SK-N-SH treated with all-trans-retinoic acid at 6 μM for 48 hours (cell line): ENCODE measurements at regions not wholly inside any gene's neighbourhood (a gene's known extent, or its start where the extent isn't known, plus 50 kb on each side); places are given as distances from the start of the nearest gene placed in this dataset.

Source experiments
- POU6F1 ChIP-seq: fragments of 250-450 bp; sonication (Bioruptor Pico); IDR thresholded peaks from 2 replicates; pipeline ENCODE4 v1.8.0; 2021; ENCODE audit warnings: low read depth, mild to moderate bottlenecking, moderate library complexity, borderline replicate concordance
- ZNF565 ChIP-seq: fragments of 450-650 bp; formaldehyde crosslinking; conservative IDR thresholded peaks from 2 replicates; pipeline ENCODE4 v1.5.0; 2020; ENCODE audit warnings: low read depth, mild to moderate bottlenecking, moderate library complexity
- ZNF8 ChIP-seq: fragments of 450-650 bp; formaldehyde crosslinking; IDR thresholded peaks from 2 replicates; pipeline ENCODE4 v1.5.0; 2020; ENCODE audit warnings: mild to moderate bottlenecking, moderate library complexity

- TF ChIP-seq ZNF565 (CRISPR knock-in tag) (no peak), POU6F1 (no peak), ZNF8 (no peak)
These were observed 90.3 kb upstream of the CCNH start for GRCh38 chr5:87503004-87503403.
